ENCODE measurements at regions not wholly inside any gene's neighbourhood (a gene's known extent, or its start where the extent isn't known, plus 50 kb on each side); places are given as distances from the start of the nearest gene placed in this dataset.

- no peak overlapping the region for H3K27ac ChIP-seq
- no peak for TF ChIP-seq CTCF (IDR thresholded peaks at IDR 0.05)
- no peak for TF ChIP-seq ZFX (IDR thresholded peaks at IDR 0.05; ENCODE audit: borderline replicate concordance)
Measured at GRCh38 chr4:159735281-159736207, 632.7 kb downstream of the RAPGEF2 start.

- no peak for TF ChIP-seq ZFX (IDR thresholded peaks at IDR 0.05; ENCODE audit: borderline replicate concordance)
- TF ChIP-seq CTCF (IDR thresholded peaks at IDR 0.05) = no peak
Measured at GRCh38 chr4:159736411-159736810, 633.5 kb downstream of the RAPGEF2 start.

GRCh38 chr4:159743971-159744370 is 641.1 kb downstream of the RAPGEF2 start:
- no peak overlapping the region for H3K27ac ChIP-seq
- TF ChIP-seq ZFX (IDR thresholded peaks at IDR 0.05; ENCODE audit: borderline replicate concordance) = no peak
- TF ChIP-seq CTCF (IDR thresholded peaks at IDR 0.05) = no peak

More at GRCh38 chr4:159736411-159736810, 633.5 kb downstream of the RAPGEF2 start:
- no peak overlapping the region for H3K27ac ChIP-seq

- no peak overlapping the region for H3K27ac ChIP-seq
- TF ChIP-seq ZFX (IDR thresholded peaks at IDR 0.05; ENCODE audit: borderline replicate concordance) = no peak
- no peak for TF ChIP-seq CTCF (IDR thresholded peaks at IDR 0.05)
Measured at GRCh38 chr4:159747983-159748382, 645.1 kb downstream of the RAPGEF2 start.

GRCh38 chr4:159748834-159749444 is 646.1 kb downstream of the RAPGEF2 start:
- H3K27ac ChIP-seq = no peak overlapping the region
- TF ChIP-seq ZFX (IDR thresholded peaks at IDR 0.05; ENCODE audit: borderline replicate concordance) (no peak), CTCF (IDR thresholded peaks at IDR 0.05) (no peak)

GRCh38 chr4:159757499-159757898 is 654.6 kb downstream of the RAPGEF2 start:
- no peak overlapping the region for H3K27ac ChIP-seq
- TF ChIP-seq CTCF (IDR thresholded peaks at IDR 0.05) (no peak), ZFX (IDR thresholded peaks at IDR 0.05; ENCODE audit: borderline replicate concordance) (no peak)

GRCh38 chr4:159758061-159758460 is 655.2 kb downstream of the RAPGEF2 start:
- H3K27ac ChIP-seq = no peak overlapping the region

More at GRCh38 chr4:159758061-159758460, 655.2 kb downstream of the RAPGEF2 start:
- no peak for TF ChIP-seq ZFX (IDR thresholded peaks at IDR 0.05; ENCODE audit: borderline replicate concordance)
- TF ChIP-seq CTCF (IDR thresholded peaks at IDR 0.05) = no peak

All from 22Rv1 (cell line).